ENCODE measurements at regions not wholly inside any gene's neighbourhood (a gene's known extent, or its start where the extent isn't known, plus 50 kb on each side); places are given as distances from the start of the nearest gene placed in this dataset.
"Not testable (repeated sequence)": the region's sequence is repeated elsewhere in the genome, so short reads cannot be mapped to it uniquely, and the experiment has no call there.

DNA sequence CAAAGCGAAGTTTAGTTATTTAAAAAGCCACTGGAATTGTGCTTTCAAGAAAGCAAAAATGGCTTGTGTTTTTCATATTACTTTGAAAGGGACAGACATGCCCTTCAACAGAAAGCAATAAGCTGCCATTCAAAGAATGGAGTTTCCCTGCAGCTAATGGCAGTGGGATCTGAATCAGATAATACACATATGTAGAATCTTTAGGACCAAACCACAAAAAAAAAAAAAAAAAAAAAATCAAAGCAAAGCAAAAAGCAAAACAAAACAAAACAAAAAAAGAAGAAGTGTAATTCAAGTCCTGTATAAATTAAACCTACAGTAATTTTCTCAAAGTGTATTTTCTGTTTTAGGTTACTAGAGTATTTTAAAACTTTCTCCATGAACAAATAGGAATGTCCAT is 63.6 kb upstream of the ZNF217 start:
- no peak for DNase-seq

DNA sequence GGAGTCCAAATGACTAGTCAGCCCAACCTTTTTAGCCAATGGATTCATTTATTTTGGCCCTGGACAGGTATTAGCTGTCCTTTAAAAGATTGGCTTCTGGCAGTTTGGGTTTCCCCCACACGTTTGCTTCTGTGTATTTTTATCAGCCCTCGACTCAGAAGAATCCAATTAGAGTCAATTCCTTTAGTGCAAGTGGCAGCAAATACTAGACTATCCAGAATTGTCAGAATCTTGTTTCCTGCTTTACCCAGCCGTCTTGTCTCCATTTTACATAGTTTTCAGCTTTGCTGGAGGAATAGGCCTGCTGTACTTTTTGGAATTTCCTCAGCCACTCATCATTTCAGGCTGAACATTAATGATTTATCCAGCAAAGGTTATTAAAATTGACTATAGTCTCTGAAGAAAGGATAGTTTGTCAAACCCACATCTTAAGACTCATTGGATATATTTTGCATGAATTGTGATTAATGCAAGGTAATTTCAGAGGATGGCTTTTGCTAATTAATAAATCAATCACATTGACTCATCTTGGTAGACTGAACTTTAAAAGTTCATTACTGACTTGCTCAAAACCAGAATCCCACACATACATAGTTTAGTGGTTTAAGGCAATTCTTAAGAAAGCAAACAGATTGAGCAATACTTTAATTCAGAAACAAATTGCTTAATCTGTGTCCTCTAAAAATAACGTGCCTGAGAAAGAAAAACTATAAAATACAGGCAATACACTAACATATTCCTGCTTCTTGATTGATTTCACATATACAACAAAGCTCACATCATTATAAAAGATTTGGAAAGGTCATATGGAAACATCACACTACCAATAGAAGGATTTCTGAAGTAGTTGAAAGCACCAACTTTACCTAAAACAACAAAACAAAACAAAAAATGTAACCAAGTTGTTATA is 62.9 kb upstream of the ZNF217 start:
- no peak for DNase-seq

DNA sequence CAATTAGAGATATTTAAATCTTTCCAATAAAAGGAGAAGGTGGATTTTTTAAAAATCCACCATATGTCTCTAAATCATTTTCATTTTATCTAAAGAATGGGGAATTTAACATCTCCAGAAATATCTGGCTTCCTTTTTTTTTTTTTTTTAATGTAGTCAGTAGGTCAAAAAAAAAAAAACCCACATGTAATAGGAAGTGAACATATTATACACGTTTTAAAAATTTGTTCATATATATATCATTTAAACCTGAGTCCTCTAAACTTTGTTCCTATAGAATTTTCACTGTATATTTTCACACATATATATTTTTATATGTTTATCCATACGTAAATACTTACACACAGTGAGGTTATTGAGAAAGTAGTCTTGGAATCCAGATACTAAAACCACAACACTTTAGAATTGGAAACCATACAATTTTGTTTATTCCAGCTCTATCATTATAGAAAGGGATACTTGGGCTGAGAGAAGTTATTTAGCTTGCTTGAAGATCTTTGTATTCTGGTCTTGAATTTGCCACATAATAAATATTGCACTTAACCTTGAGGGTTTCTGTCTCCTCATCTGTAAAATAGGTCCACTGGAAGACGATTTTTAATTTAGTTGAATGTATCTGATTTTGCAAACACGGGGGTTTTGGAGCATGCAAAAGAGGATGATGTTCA is 62.1 kb upstream of the ZNF217 start:
- DNase-seq = no peak

DNA sequence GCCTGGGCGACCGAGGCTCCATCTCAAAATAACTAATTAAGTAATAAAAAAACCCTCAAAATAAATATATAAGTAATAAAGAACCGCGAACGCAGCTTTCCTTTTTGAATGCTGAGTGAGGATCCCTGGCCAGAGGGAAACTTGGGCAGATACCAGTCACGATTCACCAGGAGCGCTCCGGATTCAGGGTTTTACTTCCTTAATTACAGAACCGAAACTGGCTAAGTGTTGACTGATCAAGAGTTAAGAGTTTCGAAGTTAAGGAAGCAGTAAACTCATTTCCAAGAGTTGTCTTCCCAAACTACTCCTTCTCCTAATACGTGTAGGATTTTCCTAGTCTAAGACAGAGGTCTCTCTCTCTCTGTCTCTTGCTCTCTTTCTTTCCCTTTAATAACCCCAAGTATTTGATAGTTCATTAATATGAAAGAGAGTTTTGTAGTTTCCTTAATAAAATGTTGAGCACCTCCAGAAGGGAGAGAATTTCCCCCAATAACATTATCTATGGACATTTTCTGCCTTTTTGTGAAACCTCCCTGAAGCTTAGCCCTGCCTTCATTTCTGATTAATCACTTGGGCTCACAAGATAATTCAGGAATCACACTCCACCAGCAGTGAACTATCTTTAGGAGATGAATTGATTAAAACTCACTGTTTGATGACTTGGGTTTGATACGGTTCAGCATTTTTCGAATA is 61.4 kb upstream of the ZNF217 start:
- DNase-seq = no peak

DNA sequence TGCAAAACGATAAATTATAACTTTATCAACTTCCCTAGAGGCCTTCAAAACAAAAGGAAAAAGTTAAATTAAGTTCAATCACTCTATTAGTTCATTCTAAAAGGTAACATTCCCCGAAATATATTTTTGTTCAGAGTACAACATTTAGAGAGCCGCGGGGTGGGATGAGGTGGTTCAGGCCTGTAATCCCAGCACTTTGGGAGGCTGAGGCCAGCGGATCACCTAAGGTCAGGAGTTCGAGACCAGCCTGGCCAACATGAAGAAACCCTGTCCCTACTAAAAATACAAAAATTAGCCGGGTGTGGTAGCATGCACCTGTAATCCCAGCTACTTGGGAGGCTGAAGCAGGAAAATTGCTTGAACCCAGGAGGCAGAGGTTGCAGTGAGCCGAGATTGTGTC is 60.9 kb upstream of the ZNF217 start:
- not testable (repeated sequence) for DNase-seq

DNA sequence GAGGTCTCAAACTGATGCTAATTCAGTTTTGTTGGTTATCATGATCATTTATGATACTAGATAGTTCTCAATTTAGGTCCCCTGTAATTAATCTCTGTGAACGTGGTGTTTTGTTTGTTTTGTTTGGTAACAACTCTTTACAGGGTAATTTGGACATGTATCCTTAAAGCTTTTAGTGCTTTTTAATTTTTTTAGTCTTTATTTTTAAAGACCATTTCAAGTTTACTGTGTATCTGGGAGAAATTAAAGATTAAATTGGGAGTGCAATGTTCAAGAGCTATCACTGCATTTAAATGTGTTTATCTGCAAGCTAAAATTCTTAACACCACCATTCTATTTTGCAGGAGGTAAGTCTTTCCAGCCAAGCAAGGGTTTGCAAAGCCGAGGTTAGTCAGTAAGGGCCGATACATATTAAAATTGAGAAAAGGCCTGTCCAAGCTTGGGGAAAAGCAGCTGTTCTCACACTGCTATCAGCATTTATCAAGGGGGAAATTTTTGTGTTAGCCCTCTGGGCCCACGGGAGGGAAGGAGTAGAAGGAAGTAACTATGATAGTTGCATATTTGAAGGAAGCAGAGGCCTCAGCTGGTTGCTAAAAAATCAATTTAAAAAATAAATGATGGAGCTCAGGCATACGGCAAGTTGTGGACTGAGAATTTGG is 59.3 kb upstream of the ZNF217 start:
- no peak for DNase-seq

DNA sequence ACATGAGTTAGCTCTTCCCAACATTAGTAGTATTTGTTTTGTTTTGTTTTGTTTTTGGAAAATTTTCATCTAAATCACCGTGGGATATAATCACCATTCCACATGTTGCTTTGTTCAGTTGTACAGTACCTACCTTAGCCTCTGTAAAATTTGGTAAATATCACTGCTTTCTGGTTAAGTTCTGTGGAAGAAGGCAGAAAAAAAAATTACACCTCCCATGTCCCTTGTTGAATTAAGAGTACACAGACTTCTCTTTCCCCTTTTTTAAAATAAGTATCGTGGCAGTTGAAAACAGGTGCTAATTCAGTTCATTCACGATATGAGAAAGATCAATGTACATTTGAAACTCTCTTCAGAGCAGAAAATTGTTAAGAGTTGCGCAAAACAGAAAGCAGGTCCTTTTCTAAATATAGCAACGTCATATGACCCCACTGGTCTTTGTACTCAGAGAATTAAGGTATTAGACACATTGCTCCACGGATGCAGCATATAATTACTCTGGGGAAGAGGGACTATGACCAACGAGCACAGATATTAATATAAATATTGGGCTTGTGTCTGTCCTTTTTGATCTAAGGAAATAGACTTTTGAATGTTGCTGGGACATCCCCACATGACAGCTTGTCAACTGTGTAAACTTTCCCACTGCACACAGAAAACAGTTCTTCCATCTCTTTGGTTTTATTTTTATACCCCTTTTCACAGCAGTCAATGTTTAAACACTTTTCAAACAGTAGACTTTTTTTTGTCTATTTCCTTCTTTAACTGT is 58.6 kb upstream of the ZNF217 start:
- DNase-seq = no peak

DNA sequence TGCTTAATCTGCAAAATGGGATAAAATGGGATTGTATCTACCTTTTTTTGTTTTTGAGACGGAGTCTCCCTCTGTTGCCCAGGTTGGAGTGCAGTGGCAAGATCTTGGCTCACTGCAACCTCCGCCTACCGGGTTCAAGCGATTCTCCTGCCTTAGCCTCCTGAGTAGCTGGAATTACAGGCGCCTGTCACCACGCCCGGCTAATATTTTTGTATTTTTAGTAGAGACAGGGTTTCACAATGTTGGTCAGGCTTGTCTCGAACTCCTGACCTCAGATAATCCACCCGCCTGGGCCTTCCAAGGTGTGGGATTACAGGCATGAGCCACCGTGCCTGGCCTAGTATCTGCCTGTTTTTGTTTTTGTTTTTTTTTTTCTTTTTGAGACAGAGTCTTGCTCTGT is 55.9 kb upstream of the ZNF217 start:
- not testable (repeated sequence) for DNase-seq

DNA sequence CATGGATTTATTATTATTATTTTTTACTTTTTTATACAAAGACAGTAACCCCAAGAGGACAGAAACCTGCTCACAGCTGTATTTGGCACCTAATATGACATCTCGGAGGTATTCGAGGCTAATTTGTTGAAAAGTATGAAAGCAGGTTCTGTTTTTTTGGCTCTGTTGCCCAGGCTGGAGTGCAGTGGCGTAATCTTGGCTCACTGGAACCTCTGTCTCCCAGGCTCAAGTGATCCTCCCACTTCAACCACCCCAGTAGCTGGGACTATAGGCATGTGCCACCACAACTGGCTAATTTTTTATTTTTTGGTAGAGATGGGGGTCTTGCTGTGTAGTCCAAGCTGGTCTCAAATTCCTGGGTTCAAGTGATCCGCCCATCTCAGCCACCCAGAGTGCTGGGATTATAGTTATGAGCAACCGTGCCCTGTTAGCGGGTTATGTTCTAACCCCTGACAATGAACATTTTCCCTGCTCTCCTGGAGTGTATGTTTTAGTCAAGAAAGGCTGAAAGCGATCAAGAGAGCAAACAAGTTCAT is 53.7 kb upstream of the ZNF217 start:
- DNase-seq = no peak

DNA sequence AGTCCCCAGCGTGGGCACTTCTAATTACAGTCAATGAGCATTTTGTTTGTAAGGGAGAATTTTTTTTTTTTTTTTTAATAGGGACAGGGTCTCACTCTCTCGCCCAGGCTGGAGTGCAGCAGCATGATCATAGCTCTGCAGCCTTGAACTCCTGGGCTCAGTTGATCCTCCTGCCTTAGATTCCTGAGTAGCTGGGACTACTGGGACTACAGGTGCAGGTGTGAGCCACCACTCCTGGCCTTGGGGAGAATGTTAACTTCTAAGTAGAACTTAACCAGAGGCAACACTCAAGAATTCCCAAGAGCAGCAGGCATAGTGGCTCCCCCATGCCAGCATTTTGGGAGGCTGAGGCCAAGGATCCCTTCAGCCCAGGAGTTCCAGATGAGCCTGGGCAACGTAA is 52.9 kb upstream of the ZNF217 start:
- DNase-seq = no peak

DNA sequence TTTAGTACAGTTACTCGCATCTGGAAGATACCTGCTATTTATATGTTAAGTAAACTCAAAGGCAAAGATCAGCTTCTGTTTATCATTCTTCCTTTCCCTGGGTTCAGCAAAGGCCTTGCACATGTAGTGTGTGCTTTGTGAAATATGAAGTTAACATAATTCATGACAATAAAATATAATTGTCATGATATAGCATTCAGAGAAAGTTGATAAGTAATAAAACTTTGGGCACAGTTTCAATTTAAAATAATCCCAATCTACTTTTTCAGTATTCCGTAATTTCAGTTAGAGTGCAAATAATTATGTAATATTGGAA is 51.9 kb upstream of the ZNF217 start:
- DNase-seq = no peak

DNA sequence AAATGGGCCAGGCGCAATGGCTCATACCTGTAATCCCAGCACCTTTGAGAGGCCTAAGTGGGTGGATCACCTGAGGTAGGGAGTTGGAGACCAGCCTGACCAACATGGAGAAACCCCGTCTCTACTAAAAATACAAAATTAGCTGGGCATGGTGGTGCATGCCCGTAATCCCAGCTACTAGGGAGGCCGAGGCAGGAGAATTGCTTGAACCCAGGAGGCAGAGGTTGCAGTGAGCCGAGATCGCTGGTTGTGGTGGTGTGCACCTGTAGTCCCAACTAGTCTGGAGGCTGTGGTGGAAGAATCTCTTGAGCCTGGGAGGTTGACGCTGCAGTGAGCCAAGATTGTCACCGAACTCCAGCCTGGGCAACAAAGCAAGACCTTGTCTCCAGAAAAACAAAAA is 50.5 kb upstream of the ZNF217 start:
- DNase-seq = not testable (repeated sequence)
